HepG2 (cell line): ENCODE measurements at regions not wholly inside any gene's neighbourhood (a gene's known extent, or its start where the extent isn't known, plus 50 kb on each side); places are given as distances from the start of the nearest gene placed in this dataset.

Experiments used
- CREBL2 ChIP-seq: sonication (generic); formaldehyde crosslinking; IDR thresholded peaks from 2 replicates; pipeline ENCODE4 v1.8.1; 2023; ENCODE audit warnings: missing genetic modification reagents, mild to moderate bottlenecking, borderline replicate concordance
- ETV6 ChIP-seq: sonication (generic); formaldehyde crosslinking; conservative IDR thresholded peaks from 2 replicates; pipeline ENCODE4 v1.4.0; 2020; ENCODE audit warnings: missing genetic modification reagents
- HES4 ChIP-seq: sonication (generic); formaldehyde crosslinking; IDR thresholded peaks from 2 replicates; pipeline ENCODE4 v1.9.0; 2021; ENCODE audit warnings: mild to moderate bottlenecking, missing genetic modification reagents, borderline replicate concordance
- JDP2 ChIP-seq: sonication (generic); formaldehyde crosslinking; IDR thresholded peaks from 2 replicates; pipeline ENCODE4 v1.8.1; 2022; ENCODE audit warnings: missing genetic modification reagents, borderline replicate concordance
- KDM2A ChIP-seq: sonication (generic); formaldehyde crosslinking; IDR thresholded peaks from 2 replicates; pipeline ENCODE4 v1.4.0; 2020; ENCODE audit warnings: low read depth, missing genetic modification reagents, borderline replicate concordance
- NAIF1 ChIP-seq: sonication (generic); formaldehyde crosslinking; IDR thresholded peaks from 2 replicates; pipeline ENCODE4 v1.5.0; 2020; ENCODE audit warnings: mild to moderate bottlenecking, missing genetic modification reagents, borderline replicate concordance
- RAD21 ChIP-seq: fragments of 450-650 bp; formaldehyde crosslinking; IDR thresholded peaks from 2 replicates; pipeline ENCODE4 v1.5.0; 2020; ENCODE audit warnings: mild to moderate bottlenecking
- RFXAP ChIP-seq: sonication (generic); formaldehyde crosslinking; IDR thresholded peaks from 2 replicates; pipeline ENCODE4 v1.4.0; 2020; ENCODE audit warnings: missing genetic modification reagents, borderline replicate concordance
- SAP130 ChIP-seq: IDR thresholded peaks from 2 replicates; pipeline ENCODE4 v1.6.1; 2016; ENCODE audit warnings: low read depth
- SIN3A ChIP-seq: IDR thresholded peaks from 2 replicates; pipeline ENCODE4 v1.6.1; 2011; ENCODE audit warnings: low read depth, mild to moderate bottlenecking, control low read depth, low read length, borderline replicate concordance
- SIX4 ChIP-seq: sonication (generic); formaldehyde crosslinking; IDR thresholded peaks from 2 replicates; pipeline ENCODE4 v1.4.0; 2020; ENCODE audit warnings: missing genetic modification reagents
- TAF15 ChIP-seq: fragments of 200-400 bp; formaldehyde crosslinking; IDR thresholded peaks from one replicate; pipeline ENCODE4 v1.6.1; 2018; ENCODE audit warnings: mild to moderate bottlenecking, low read depth, low read length; ENCODE audit not compliant: poor library complexity, severe bottlenecking
- ZBTB39 ChIP-seq: sonication (generic); formaldehyde crosslinking; IDR thresholded peaks from 2 replicates; pipeline ENCODE4 v1.5.0; 2020; ENCODE audit warnings: missing genetic modification reagents
- ZBTB7A ChIP-seq: sonication (generic); formaldehyde crosslinking; IDR thresholded peaks from 2 replicates; pipeline ENCODE4 v1.8.0; 2022; ENCODE audit warnings: mild to moderate bottlenecking, missing genetic modification reagents
- ZFAT ChIP-seq: sonication (generic); formaldehyde crosslinking; conservative IDR thresholded peaks from 2 replicates; pipeline ENCODE4 v1.8.1; 2023; ENCODE audit warnings: missing genetic modification reagents, inconsistent platforms
- ZFP36L2 ChIP-seq: sonication (generic); formaldehyde crosslinking; IDR thresholded peaks from 2 replicates; pipeline ENCODE4 v1.4.0; 2020; ENCODE audit warnings: missing genetic modification reagents
- ZNF180 ChIP-seq: sonication (generic); formaldehyde crosslinking; IDR thresholded peaks from 2 replicates; pipeline ENCODE4 v1.4.0; 2020; ENCODE audit warnings: low read depth, missing genetic modification reagents, borderline replicate concordance
- ZNF282 ChIP-seq: fragments of 450-650 bp; IDR thresholded peaks from 2 replicates; pipeline ENCODE4 v1.6.1; 2018; ENCODE audit not compliant: partially characterized antibody
- ZNF296 ChIP-seq: sonication (generic); formaldehyde crosslinking; conservative IDR thresholded peaks from 2 replicates; pipeline ENCODE4 v1.5.0; 2020; ENCODE audit warnings: mild to moderate bottlenecking, missing genetic modification reagents
- ZNF446 ChIP-seq: sonication (generic); formaldehyde crosslinking; IDR thresholded peaks from 2 replicates; pipeline ENCODE4 v1.5.0; 2020; ENCODE audit warnings: mild to moderate bottlenecking, missing genetic modification reagents
- ZNF556 ChIP-seq: sonication (generic); formaldehyde crosslinking; IDR thresholded peaks from 2 replicates; pipeline ENCODE4 v1.4.0; 2020; ENCODE audit warnings: mild to moderate bottlenecking, missing genetic modification reagents, borderline replicate concordance
- ZNF839 ChIP-seq: sonication (generic); formaldehyde crosslinking; IDR thresholded peaks from 2 replicates; pipeline ENCODE4 v1.4.0; 2020; ENCODE audit warnings: missing genetic modification reagents, mild to moderate bottlenecking, borderline replicate concordance
- ZSCAN29 ChIP-seq: sonication (generic); formaldehyde crosslinking; conservative IDR thresholded peaks from 2 replicates; pipeline ENCODE4 v1.4.0; 2020; ENCODE audit warnings: mild to moderate bottlenecking, missing genetic modification reagents
- TF ChIP-seq, protein P1 (sequence below): sonication (generic); formaldehyde crosslinking; IDR thresholded peaks from 2 replicates; pipeline ENCODE4 v1.4.0; 2020; ENCODE audit warnings: missing genetic modification reagents, mild to moderate bottlenecking, borderline replicate concordance
- TF ChIP-seq, protein P2 (sequence below): sonication (generic); formaldehyde crosslinking; IDR thresholded peaks from 2 replicates; pipeline ENCODE4 v1.4.0; 2020; ENCODE audit warnings: mild to moderate bottlenecking, missing genetic modification reagents

- TF ChIP-seq ZBTB39 (CRISPR knock-in tag) = no peak
- no peak for TF ChIP-seq KDM2A (CRISPR knock-in tag)
- no peak for TF ChIP-seq ZNF282
- TF ChIP-seq CREBL2 = no peak
- no peak for TF ChIP-seq ETV6
- no peak for TF ChIP-seq ZBTB7A (CRISPR knock-in tag)
- TF ChIP-seq ZNF446 (CRISPR knock-in tag) = no peak
- TF ChIP-seq HES4 = no peak
- TF ChIP-seq ZFP36L2 = no peak
- TF ChIP-seq ZFAT (CRISPR knock-in tag) = no peak
- TF ChIP-seq ZSCAN29 (CRISPR knock-in tag) = no peak
- no peak for TF ChIP-seq ZNF839 (CRISPR knock-in tag)
- TF ChIP-seq JDP2 (CRISPR knock-in tag) = no peak
- TF ChIP-seq, protein P1, sequence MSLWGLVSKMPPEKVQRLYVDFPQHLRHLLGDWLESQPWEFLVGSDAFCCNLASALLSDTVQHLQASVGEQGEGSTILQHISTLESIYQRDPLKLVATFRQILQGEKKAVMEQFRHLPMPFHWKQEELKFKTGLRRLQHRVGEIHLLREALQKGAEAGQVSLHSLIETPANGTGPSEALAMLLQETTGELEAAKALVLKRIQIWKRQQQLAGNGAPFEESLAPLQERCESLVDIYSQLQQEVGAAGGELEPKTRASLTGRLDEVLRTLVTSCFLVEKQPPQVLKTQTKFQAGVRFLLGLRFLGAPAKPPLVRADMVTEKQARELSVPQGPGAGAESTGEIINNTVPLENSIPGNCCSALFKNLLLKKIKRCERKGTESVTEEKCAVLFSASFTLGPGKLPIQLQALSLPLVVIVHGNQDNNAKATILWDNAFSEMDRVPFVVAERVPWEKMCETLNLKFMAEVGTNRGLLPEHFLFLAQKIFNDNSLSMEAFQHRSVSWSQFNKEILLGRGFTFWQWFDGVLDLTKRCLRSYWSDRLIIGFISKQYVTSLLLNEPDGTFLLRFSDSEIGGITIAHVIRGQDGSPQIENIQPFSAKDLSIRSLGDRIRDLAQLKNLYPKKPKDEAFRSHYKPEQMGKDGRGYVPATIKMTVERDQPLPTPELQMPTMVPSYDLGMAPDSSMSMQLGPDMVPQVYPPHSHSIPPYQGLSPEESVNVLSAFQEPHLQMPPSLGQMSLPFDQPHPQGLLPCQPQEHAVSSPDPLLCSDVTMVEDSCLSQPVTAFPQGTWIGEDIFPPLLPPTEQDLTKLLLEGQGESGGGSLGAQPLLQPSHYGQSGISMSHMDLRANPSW (CRISPR knock-in tag) = no peak
- no peak for TF ChIP-seq ZNF180 (CRISPR knock-in tag)
- TF ChIP-seq TAF15 = no peak
- TF ChIP-seq RFXAP (CRISPR knock-in tag) = no peak
- TF ChIP-seq SIX4 (CRISPR knock-in tag) = no peak
- no peak for TF ChIP-seq RAD21 (CRISPR knock-in tag)
- peak; percentile 18; the same call in 1 of the 2 replicates for TF ChIP-seq NAIF1 (CRISPR knock-in tag)
- TF ChIP-seq, protein P2, sequence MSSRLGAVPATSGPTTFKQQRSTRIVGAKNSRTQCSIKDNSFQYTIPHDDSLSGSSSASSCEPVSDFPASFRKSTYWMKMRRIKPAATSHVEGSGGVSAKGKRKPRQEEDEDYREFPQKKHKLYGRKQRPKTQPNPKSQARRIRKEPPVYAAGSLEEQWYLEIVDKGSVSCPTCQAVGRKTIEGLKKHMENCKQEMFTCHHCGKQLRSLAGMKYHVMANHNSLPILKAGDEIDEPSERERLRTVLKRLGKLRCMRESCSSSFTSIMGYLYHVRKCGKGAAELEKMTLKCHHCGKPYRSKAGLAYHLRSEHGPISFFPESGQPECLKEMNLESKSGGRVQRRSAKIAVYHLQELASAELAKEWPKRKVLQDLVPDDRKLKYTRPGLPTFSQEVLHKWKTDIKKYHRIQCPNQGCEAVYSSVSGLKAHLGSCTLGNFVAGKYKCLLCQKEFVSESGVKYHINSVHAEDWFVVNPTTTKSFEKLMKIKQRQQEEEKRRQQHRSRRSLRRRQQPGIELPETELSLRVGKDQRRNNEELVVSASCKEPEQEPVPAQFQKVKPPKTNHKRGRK (CRISPR knock-in tag) = no peak
- TF ChIP-seq SAP130 (CRISPR knock-in tag) = peak; percentile 51; the same call in 1 of the 2 replicates
- 0 out of 2 replicates have a peak, but pooled peaks have one; percentile 18 for TF ChIP-seq SIN3A
- no peak for TF ChIP-seq ZNF556 (CRISPR knock-in tag)
- peak; percentile 86; the same call in 1 of the 2 replicates for TF ChIP-seq ZNF296
These were observed 60.9 kb upstream of the FBRSL1 start (continued) for GRCh38 chr12:132428936-132429601.
